HEK293 (cell line): ENCODE measurements at regions not wholly inside any gene's neighbourhood (a gene's known extent, or its start where the extent isn't known, plus 50 kb on each side); places are given as distances from the start of the nearest gene placed in this dataset.

Experiments
- CTCF ChIA-PET: fragments of 350-600 bp; formaldehyde crosslinking; extraction: SDS; loops from one replicate; lab custom pipeline; 2021; ENCODE audit warnings: antibody characterized with exemption; lab: Yijun Ruan, JAX
- POLR2A ChIA-PET: fragments of 300-600 bp; formaldehyde crosslinking; extraction: SDS; loops from one replicate; lab custom pipeline; 2020; ENCODE audit warnings: antibody characterized with exemption, inconsistent platforms; lab: Yijun Ruan, JAX
- H3K27ac ChIP-seq: fragments of 200-500 bp; sonication (Bioruptor generic); 2 replicates; pipeline ENCODE4 v1.5.1; 2014; ENCODE audit warnings: low read depth, low read length, control low read depth, inconsistent platforms; ENCODE audit errors: extremely low read depth
- H3K36me3 ChIP-seq, 2 experiments: fragments of 200-500 bp in 1 of 2; sonication (Bioruptor generic) in 1 of 2; 1 replicate in 1 of 2; 2 replicates in 1 of 2; pipeline ENCODE4 v1.5.1; 2014 to 2017; ENCODE audit warnings: inconsistent platforms in 2 of 2, low read length in 2 of 2; ENCODE audit not compliant: control insufficient read depth in 2 of 2, insufficient read depth in 1 of 2
- H3K4me1 ChIP-seq: fragments of 200-500 bp; sonication (Bioruptor generic); 2 replicates; pipeline ENCODE4 v1.5.1; 2014; ENCODE audit warnings: mild to moderate bottlenecking, low read length, inconsistent platforms; ENCODE audit not compliant: control insufficient read depth, insufficient read depth
- H3K4me3 ChIP-seq: 2 replicates; pipeline ENCODE4 v1.5.1; 2011; ENCODE audit warnings: low read depth, mild to moderate bottlenecking, control low read depth, low read length, moderate library complexity
- H3K9me3 ChIP-seq: fragments of 200-500 bp; sonication (Bioruptor generic); 2 replicates; pipeline ENCODE4 v1.5.1; 2014; ENCODE audit warnings: low read depth, low read length, inconsistent platforms; ENCODE audit not compliant: control insufficient read depth, insufficient read depth
- BCL6B ChIP-seq: fragments of 450-650 bp; formaldehyde crosslinking; IDR thresholded peaks from 2 replicates; pipeline ENCODE4 v1.5.1; 2017; ENCODE audit warnings: missing biosample characterization, missing genetic modification characterization
- CTCF ChIP-seq: fragments of 450-650 bp; formaldehyde crosslinking; IDR thresholded peaks from 2 replicates; pipeline ENCODE4 v1.5.1; 2016; ENCODE audit warnings: missing biosample characterization, missing genetic modification characterization
- KLF7 ChIP-seq: fragments of 450-650 bp; formaldehyde crosslinking; IDR thresholded peaks from 2 replicates; pipeline ENCODE4 v1.5.1; 2016; ENCODE audit warnings: missing biosample characterization, missing genetic modification characterization, borderline replicate concordance
- KLF8 ChIP-seq: fragments of 450-650 bp; formaldehyde crosslinking; IDR thresholded peaks from 2 replicates; pipeline ENCODE4 v1.5.1; 2016; ENCODE audit warnings: missing biosample characterization, missing genetic modification characterization
- MZF1 ChIP-seq: fragments of 450-650 bp; formaldehyde crosslinking; IDR thresholded peaks from 2 replicates; pipeline ENCODE4 v1.5.1; 2017; ENCODE audit warnings: missing biosample characterization, missing genetic modification characterization, borderline replicate concordance
- OVOL3 ChIP-seq: fragments of 450-650 bp; formaldehyde crosslinking; IDR thresholded peaks from 2 replicates; pipeline ENCODE4 v1.5.1; 2016; ENCODE audit warnings: missing biosample characterization, missing genetic modification characterization
- PATZ1 ChIP-seq: fragments of 450-650 bp; formaldehyde crosslinking; IDR thresholded peaks from 2 replicates; pipeline ENCODE4 v1.5.1; 2016; ENCODE audit warnings: missing biosample characterization, missing genetic modification characterization
- RBAK ChIP-seq: fragments of 450-650 bp; formaldehyde crosslinking; IDR thresholded peaks from 2 replicates; pipeline ENCODE4 v1.5.1; 2016; ENCODE audit warnings: missing biosample characterization, missing genetic modification characterization
- SCRT2 ChIP-seq: fragments of 450-650 bp; formaldehyde crosslinking; IDR thresholded peaks from 2 replicates; pipeline ENCODE4 v1.5.1; 2016; ENCODE audit warnings: missing biosample characterization, missing genetic modification characterization
- SP3 ChIP-seq: fragments of 450-650 bp; formaldehyde crosslinking; IDR thresholded peaks from 2 replicates; pipeline ENCODE4 v1.5.1; 2016; ENCODE audit warnings: missing biosample characterization, missing genetic modification characterization
- YY2 ChIP-seq: fragments of 450-650 bp; formaldehyde crosslinking; IDR thresholded peaks from 2 replicates; pipeline ENCODE4 v1.5.1; 2016; ENCODE audit warnings: missing biosample characterization, missing genetic modification characterization
- ZBTB7A ChIP-seq: fragments of 450-650 bp; formaldehyde crosslinking; IDR thresholded peaks from 2 replicates; pipeline ENCODE4 v1.5.1; 2016; ENCODE audit warnings: low read depth, missing biosample characterization, missing genetic modification characterization
- ZFP41 ChIP-seq: fragments of 450-650 bp; formaldehyde crosslinking; IDR thresholded peaks from 2 replicates; pipeline ENCODE4 v1.5.1; 2016; ENCODE audit warnings: missing biosample characterization, missing genetic modification characterization, borderline replicate concordance
- ZNF2 ChIP-seq: fragments of 450-650 bp; formaldehyde crosslinking; IDR thresholded peaks from 2 replicates; pipeline ENCODE4 v1.5.1; 2016; ENCODE audit warnings: missing biosample characterization, missing genetic modification characterization
- ZNF354C ChIP-seq: fragments of 450-650 bp; formaldehyde crosslinking; IDR thresholded peaks from 2 replicates; pipeline ENCODE4 v1.5.1; 2016; ENCODE audit warnings: missing biosample characterization, missing genetic modification characterization, low read depth, borderline replicate concordance
- ZNF362 ChIP-seq: fragments of 450-650 bp; formaldehyde crosslinking; IDR thresholded peaks from 2 replicates; pipeline ENCODE4 v1.5.1; 2016; ENCODE audit warnings: missing biosample characterization, missing genetic modification characterization
- ZNF398 ChIP-seq: fragments of 450-650 bp; formaldehyde crosslinking; IDR thresholded peaks from 2 replicates; pipeline ENCODE4 v1.5.1; 2017; ENCODE audit warnings: missing biosample characterization, missing genetic modification characterization
- ZNF423 ChIP-seq: fragments of 450-650 bp; formaldehyde crosslinking; IDR thresholded peaks from 2 replicates; pipeline ENCODE4 v1.5.1; 2016; ENCODE audit warnings: missing biosample characterization, missing genetic modification characterization
- ZNF501 ChIP-seq: fragments of 450-650 bp; formaldehyde crosslinking; IDR thresholded peaks from 2 replicates; pipeline ENCODE4 v1.5.1; 2016; ENCODE audit warnings: missing biosample characterization, missing genetic modification characterization
- ZNF529 ChIP-seq: fragments of 450-650 bp; formaldehyde crosslinking; IDR thresholded peaks from 2 replicates; pipeline ENCODE4 v1.5.1; 2017; ENCODE audit warnings: missing genetic modification characterization, missing biosample characterization; ENCODE audit not compliant: insufficient replicate concordance
- ZNF639 ChIP-seq: fragments of 450-650 bp; formaldehyde crosslinking; IDR thresholded peaks from 2 replicates; pipeline ENCODE4 v1.5.1; 2016; ENCODE audit warnings: missing biosample characterization, missing genetic modification characterization

GRCh38 chr11:87903345-87903744, 271.9 kb downstream of the RAB38 start (continued):
- TF ChIP-seq MZF1 (tag by site-specific recombination) (no peak), SCRT2 (tag by site-specific recombination) (no peak), ZNF362 (tag by site-specific recombination) (no peak)

GRCh38 chr11:87901341-87901740, 273.9 kb downstream of the RAB38 start:
- Histone ChIP-seq H3K4me1 (no peaks in the 10 kb centered on the region), H3K4me3 (no peak overlapping the region), H3K27ac (no peak overlapping the region), H3K9me3 (no peaks in the 10 kb centered on the region), H3K36me3 (no peaks in the 10 kb centered on the region)
- CTCF ChIA-PET, result no interaction called here
- TF ChIP-seq BCL6B (no peak), YY2 (tag by site-specific recombination) (no peak), ZNF529 (no peak), ZBTB7A (tag by site-specific recombination) (no peak)
- POLR2A ChIA-PET, result no interaction called here

- H3K4me1 ChIP-seq, result no peaks in the 10 kb centered on the region
- CTCF ChIA-PET, result no interaction called here
- TF ChIP-seq ZNF354C (tag by site-specific recombination), result no peak
- TF ChIP-seq ZNF398 (tag by site-specific recombination), result no peak
- no peak for TF ChIP-seq ZNF639
- no peak for TF ChIP-seq ZNF423 (tag by site-specific recombination)
- no peak for TF ChIP-seq PATZ1 (tag by site-specific recombination)
- TF ChIP-seq RBAK (tag by site-specific recombination), result no peak
- TF ChIP-seq ZNF501 (tag by site-specific recombination), result no peak
- no peak for TF ChIP-seq SP3 (tag by site-specific recombination)
- TF ChIP-seq ZNF529, result no peak
- no peak for TF ChIP-seq OVOL3 (tag by site-specific recombination)
- TF ChIP-seq ZNF2, result no peak
- TF ChIP-seq CTCF (tag by site-specific recombination), result no peak
- no peak for TF ChIP-seq KLF7
- TF ChIP-seq BCL6B, result no peak
- no peak for TF ChIP-seq KLF8 (tag by site-specific recombination)
- TF ChIP-seq ZFP41, result no peak
- TF ChIP-seq, all 188 proteins: peak for 0
- Histone ChIP-seq H3K27ac (no peak overlapping the region), H3K4me3 (no peak overlapping the region), H3K36me3 (no peaks in the 10 kb centered on the region), H3K9me3 (no peaks in the 10 kb centered on the region)
- POLR2A ChIA-PET, result no interaction called here
Observed at GRCh38 chr11:87897921-87898320, 277.3 kb downstream of the RAB38 start.
